Activated gamma-delta T cell treated with anti-CD3 and anti-CD28 coated beads, Interleukin-2, amount 50 U/mL, for 16 hours (primary cell): ENCODE measurements at regions not wholly inside any gene's neighbourhood (a gene's known extent, or its start where the extent isn't known, plus 50 kb on each side); places are given as distances from the start of the nearest gene placed in this dataset.

Experiments
- DNase-seq: peaks from one replicate; pipeline ENCODE4 v3.0.0-alpha.2; 2020; ENCODE audit warnings: low read depth

DNA sequence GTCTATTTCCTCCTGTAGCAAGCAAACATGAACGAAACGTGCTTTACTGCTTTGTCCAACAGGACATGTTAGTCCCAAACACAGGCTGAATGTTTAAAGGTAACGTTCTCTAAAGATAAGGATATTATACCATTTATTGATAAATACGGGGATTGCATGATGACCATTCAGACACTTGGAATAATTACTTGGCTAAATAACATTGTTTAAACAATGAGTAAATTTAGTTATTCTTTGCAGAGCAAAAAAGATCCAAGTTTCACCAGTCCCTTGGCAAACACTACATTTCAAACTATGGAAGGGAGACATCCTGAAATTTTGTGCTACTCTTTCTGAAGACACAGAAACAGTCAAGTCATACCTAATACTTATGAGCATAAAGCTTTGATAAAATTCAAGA, 88.0 kb downstream of the ZNF280B start:
- DNase-seq: no peak

- DNase-seq: no peak
These were observed 87.2 kb downstream of the ZNF280B start for GRCh38 chr22:22421392-22421791.

DNA sequence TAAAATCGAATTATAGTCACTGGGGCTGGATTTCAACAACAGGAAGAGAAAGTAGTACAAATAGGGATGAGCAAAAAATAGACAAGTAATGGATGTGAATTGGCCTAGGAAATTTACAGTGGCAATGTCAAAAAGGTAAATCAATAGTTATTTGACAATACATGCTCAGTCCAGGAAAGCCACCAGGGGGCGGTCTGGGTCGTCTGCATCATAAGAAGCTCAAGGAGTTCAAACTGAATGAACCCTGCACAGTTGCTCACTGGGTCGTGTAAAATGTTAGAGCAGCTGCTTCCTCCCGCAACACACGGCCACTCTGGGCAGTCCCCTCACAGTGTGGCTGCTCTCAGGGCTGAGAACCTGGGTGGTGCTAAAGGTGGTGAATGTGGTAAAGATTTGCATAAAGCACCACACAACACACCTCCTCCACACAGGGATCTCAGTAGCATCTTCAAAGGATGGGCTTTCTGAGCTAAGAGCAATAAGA, 85.9 kb downstream of the ZNF280B start:
- DNase-seq: peak; percentile 44

DNA sequence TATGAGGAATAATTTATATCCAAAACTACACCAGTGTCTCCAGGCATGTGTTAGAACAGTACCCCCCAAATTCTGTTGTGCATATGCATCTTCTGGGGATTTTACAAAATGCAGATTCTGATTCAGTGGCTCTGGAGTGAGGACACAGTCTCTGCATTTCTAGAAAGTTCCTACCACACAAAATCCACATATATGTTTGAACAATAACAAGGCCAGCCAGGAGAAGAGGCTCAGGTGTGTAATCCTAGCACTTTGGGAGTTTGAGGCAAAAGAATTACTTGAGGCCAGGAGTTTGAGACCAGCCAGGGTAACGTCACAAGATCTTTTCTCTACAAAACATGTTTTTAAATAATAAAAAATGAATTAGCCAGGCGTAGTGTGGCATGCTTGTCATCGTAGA, 84.9 kb downstream of the ZNF280B start:
- no peak for DNase-seq

GRCh38 chr22:22424210-22424800, 84.2 kb downstream of the ZNF280B start:
- DNase-seq: no peak

DNA sequence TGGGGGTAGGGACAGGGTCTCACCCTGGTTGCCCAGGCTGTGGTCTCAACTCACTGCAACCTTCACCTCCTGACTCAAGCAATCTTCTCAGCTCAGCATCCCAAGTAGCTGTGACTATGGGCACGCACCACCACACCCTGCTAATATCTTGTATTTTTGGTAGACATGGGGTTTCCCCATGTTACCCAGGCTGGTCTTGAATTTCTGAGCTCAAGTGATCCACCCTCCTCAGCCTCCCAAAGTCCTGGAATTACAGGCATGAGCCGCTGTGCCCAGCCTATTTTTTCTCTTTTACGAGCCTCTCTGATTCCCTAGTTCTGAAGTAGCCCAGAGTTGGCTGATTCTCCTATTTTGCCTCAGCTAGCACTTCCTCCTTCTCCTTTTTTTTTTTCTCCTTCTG, 83.6 kb downstream of the ZNF280B start:
- no peak for DNase-seq

GRCh38 chr22:22425356-22425755, 83.2 kb downstream of the ZNF280B start:
- no peak for DNase-seq

DNA sequence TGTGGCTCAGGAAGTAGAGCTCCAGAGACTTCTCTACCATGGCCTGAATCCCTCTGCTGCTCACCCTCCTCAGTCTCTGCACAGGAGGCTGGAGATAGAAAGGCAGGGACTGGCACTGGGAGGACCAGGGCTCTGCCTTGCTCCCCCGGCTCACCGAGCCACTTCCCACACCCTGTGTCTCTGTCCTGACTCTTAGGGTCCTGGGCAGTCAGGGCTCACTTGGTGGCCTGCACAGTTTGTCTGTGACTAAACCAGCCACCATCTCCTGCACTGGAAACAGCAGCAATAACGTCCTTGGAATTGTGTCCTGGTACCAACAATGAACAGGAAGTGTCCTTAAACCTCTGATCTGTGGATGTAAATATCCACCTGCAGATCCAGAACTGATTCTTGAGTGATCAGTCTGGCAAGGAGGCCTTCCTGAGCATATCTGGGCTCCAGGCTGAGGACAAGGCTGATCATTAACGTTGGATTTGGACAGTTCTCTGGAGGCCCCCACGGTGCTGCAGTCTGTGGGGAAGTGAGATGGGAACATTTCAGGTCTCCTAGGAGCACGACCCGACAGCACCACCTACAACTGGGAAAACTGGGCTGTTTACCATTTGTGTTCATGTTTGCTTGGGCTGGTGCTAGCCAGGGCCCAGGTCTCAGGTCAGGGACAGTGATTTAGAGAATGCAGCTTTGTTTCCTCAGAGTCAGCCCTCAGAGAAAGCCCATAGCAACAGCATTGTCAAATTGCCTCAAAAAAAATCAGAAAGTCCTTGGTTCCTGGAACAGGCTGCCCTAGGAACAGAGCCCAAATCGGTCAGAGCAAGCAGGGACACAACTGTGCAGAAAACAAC, 82.5 kb downstream of the ZNF280B start:
- DNase-seq: no peak

DNA sequence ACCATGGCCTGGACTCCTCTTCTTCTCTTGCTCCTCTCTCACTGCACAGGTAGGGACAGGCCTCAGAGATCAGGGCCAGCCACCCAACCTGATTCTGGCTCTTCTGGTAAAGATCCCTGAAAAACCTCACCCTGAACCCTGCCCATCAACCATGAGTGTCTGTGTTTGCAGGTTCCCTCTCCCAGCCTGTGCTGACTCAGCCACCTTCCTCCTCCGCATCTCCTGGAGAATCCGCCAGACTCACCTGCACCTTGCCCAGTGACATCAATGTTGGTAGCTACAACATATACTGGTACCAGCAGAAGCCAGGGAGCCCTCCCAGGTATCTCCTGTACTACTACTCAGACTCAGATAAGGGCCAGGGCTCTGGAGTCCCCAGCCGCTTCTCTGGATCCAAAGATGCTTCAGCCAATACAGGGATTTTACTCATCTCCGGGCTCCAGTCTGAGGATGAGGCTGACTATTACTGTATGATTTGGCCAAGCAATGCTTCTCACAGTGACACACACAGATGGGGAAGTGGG, 80.9 kb downstream of the ZNF280B start:
- no peak for DNase-seq

DNA sequence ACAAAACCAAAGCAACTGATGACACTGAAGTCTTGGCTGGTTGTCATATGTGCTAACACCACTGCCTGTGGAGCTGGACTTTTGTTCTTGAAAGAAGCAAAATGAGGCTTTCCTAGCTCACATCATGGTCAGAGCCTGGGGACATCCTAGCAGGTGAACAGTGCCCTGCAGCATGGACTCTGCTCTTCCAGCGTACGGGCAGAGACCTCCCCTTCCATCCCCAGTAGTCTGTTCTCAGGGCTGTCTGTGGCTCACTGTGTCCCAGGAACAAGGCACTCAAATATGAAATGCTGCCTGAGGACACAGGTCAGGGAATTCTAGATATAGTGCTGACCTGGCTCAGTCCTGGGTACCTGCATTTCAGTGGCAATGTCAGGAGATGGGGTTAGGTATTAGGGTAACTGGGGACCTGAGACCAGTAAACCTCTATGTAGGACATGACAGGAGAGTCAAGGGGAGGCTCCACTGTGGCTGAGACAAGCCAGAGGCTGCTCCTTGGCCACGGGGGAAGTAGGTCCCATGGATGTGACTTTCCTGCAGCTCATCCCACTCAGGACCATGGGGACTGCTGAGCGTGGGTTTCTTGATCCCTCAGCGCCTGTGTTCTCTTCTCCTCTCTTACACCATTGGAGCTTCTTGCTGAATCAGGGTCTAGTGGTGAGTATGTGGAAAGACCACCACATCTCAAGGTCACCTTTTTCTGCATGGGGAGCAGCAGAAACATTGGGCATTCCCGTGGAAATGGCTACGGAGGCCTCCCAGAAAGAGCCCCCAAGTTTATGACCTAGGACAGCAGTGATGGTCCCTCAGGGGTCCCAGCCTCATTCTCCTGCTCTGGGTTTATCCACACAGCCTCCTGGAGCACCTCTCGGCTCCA, 80.1 kb downstream of the ZNF280B start:
- no peak for DNase-seq

DNA sequence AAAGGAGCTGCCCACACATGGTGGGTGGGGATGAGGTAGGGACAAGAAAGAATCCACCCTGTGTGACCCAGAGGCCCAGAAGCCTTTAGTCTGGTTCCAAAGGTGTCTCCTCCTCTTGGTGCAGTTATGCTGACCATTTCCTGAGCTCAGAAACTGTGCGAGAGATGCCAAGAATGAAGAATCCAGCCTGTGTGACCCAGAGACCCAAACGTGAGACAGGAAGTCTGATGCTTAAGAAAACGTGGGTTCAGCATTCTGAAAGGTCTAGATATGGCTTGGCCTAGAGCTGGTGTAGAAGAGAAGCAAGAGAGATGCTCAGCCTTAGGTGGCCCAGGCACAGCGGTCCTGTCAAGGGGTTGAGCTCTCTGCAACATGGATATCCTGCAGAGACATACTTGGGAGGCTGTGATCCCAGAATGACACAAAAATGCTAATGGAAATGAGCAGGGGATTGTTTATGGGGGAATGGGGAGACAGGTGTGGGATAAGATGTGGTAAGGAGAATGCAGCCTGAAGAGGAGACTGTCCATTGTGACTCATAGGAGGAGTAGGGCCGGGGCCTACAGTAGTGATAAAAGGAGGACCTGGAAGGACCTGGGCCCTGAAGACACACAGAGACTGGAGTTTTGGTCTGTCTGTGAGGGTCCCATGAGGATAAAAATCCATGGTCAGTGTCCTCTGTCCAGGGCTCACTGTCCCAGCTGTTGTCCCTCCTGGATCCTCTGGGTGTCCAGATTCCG, 79.0 kb downstream of the ZNF280B start:
- DNase-seq: no peak

GRCh38 chr22:22430111-22430820, 78.3 kb downstream of the ZNF280B start:
- no peak for DNase-seq

DNA sequence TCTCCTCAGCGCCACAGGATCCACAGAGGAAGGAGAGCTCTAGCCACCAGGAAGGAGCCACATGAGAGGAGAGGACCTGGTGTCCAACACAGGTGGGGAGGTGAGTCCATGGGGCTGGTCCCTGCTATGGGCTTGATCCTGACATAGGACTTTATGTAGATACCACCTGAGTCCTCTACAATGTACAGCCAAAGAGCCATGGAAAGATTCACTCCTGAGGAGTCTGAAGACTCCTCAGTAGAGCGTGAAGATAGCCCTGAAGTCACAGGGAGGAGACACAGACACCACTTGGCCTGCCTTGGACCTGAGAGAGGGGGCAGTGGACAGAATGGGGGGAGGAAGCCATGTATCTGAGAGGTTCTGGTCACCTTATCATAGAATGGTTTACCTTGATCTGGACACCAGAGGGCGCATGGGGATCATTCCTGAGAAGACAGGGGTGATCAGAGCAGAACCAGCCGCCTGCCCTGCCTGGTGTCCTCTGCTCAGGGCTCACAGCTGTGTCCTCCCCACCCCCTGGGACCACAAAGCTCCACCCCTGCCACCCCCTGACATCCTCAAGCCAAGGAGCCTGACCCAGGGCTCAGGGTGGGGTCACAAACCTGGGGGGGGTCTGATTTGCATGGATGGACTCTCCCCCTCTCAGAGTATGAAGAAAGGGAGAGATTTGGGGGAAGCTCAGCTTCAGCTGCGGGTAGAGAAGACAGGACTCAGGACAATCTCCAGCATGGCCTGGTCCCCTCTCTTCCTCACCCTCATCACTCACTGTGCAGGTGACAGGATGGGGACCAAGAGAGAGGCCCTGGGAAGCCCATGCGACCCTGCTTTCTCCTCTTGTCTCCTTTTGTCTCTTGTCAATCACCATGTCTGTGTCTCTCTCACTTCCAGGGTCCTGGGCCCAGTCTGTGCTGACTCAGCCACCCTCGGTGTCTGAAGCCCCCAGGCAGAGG, 77.0 kb downstream of the ZNF280B start:
- peak; percentile 41 for DNase-seq

DNA sequence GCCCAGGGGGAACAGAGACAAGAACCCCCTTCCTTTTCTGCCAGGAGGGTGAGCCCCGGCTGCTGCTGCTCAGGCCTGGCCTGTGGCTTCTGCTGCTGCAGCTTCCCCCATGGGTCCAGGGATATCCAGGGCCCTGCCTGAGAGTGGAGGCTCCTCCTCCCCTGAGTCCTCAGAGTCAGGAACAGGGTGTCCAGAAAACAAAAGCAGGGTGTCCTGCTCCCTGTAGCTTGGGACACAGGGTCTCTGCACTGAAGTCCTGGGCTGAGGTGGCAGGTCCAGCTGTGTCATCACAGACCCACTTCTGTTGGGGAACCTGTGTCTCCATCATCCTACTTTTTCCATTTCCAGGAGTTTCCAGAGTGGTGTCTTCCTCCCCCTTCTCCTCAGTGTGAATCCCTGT, 76.1 kb downstream of the ZNF280B start:
- no peak for DNase-seq

DNA sequence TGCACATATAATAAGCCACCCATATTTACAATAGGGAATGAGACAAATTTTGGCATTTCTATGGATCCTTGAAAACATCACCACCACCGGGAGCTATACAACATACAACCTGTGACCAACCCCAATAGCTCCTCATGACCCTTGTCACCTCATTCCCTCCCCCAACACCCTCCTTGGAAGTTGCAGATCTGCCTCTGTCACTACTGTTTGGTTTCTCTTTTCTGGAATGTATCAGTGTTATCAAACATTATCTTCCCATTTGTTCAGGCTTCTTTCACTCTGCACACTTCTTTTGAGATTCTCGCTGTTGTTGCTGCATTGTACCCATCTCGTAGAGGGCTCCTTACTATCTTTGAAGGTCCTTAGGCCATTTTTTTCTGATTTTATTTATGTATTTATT, 75.6 kb downstream of the ZNF280B start:
- no peak for DNase-seq

DNA sequence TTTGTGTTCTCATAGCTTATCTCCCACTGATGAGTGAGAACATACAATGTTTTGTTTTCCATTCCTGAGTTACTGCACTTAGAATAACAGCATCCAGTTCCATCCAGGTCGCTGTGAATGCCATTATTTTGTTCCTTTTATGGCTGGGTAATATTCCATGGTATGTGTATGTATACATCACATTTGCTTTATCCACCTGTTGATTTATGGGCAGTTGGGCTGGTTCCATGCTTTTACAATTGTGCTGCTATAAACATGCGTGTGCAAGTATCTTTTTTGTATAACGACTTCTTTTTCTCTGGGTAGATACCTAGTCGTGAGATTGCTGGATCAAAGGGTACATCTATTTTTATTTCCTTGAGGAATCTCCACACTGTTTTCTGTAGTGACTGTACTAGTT, 74.8 kb downstream of the ZNF280B start:
- DNase-seq: no peak
